WTC11 (cell line): ENCODE measurements at regions not wholly inside any gene's neighbourhood (a gene's known extent, or its start where the extent isn't known, plus 50 kb on each side); places are given as distances from the start of the nearest gene placed in this dataset.

Experiments
- CTCF ChIP-seq: fragments of 200-600 bp; IDR thresholded peaks from 2 replicates; pipeline ENCODE4 v1.8.0; 2022; ENCODE audit warnings: antibody characterized with exemption
- NR1H2 ChIP-seq: sonication (generic); formaldehyde crosslinking; IDR thresholded peaks from 2 replicates; pipeline ENCODE4 v1.9.0; 2021; ENCODE audit warnings: mild to moderate bottlenecking, moderate library complexity, missing genetic modification reagents
- USF2 ChIP-seq: sonication (generic); formaldehyde crosslinking; IDR thresholded peaks from 2 replicates; pipeline ENCODE4 v1.8.1; 2023; ENCODE audit warnings: mild to moderate bottlenecking, missing genetic modification reagents, moderate library complexity
- ZSCAN18 ChIP-seq: fragments of 250-450 bp; sonication (Bioruptor Pico); IDR thresholded peaks from 2 replicates; pipeline ENCODE4 v2.1.2; 2022; ENCODE audit warnings: mild to moderate bottlenecking, moderate library complexity

GRCh38 chr5:90015584-90016018 lies 394.0 kb downstream of the CETN3 start:
- no peak for TF ChIP-seq ZSCAN18
- no peak for TF ChIP-seq CTCF
- no peak for TF ChIP-seq NR1H2 (CRISPR knock-in tag)
- no peak for TF ChIP-seq USF2 (CRISPR knock-in tag)
